NCI-H345 (cell line): ENCODE measurements at regions not wholly inside any gene's neighbourhood (a gene's known extent, or its start where the extent isn't known, plus 50 kb on each side); places are given as distances from the start of the nearest gene placed in this dataset.

Experiments used
- DNase-seq: peaks from one replicate; lab custom pipeline; 2025; lab: John Stamatoyannopoulos, UW

GRCh38 chr2:139033300-139033699 is 253.1 kb upstream of the NXPH2 start:
- DNase-seq, result no peak

GRCh38 chr2:139031722-139032121 is 251.5 kb upstream of the NXPH2 start:
- peak; percentile 13 for DNase-seq

- DNase-seq, result no peak
Measured at GRCh38 chr2:139020287-139020686, 240.1 kb upstream of the NXPH2 start.

- no peak for DNase-seq
Measured at GRCh38 chr2:139018252-139018651, 238.1 kb upstream of the NXPH2 start.

GRCh38 chr2:139007130-139007529 is 226.9 kb upstream of the NXPH2 start:
- DNase-seq, result no peak

- DNase-seq, result no peak
Measured at GRCh38 chr2:139000131-139000785, 220.1 kb upstream of the NXPH2 start.

- no peak for DNase-seq
Measured at GRCh38 chr2:138997856-138998517, 217.8 kb upstream of the NXPH2 start.

GRCh38 chr2:138997346-138997745 is 217.2 kb upstream of the NXPH2 start:
- DNase-seq, result no peak

- DNase-seq, result no peak
Measured at GRCh38 chr2:138994502-138994901, 214.3 kb upstream of the NXPH2 start.

- DNase-seq, result no peak
Measured at GRCh38 chr2:138985881-138986280, 205.7 kb upstream of the NXPH2 start.

- DNase-seq, result no peak
Measured at GRCh38 chr2:138979131-138979785, 199.1 kb upstream of the NXPH2 start.

GRCh38 chr2:138974651-138975050 is 194.5 kb upstream of the NXPH2 start:
- no peak for DNase-seq

GRCh38 chr2:138964418-138964817 is 184.2 kb upstream of the NXPH2 start:
- DNase-seq, result peak; percentile 14

- no peak for DNase-seq
Measured at GRCh38 chr2:138962686-138963085, 182.5 kb upstream of the NXPH2 start.

GRCh38 chr2:138960191-138960590 is 180.0 kb upstream of the NXPH2 start:
- no peak for DNase-seq

- DNase-seq, result no peak
Measured at GRCh38 chr2:138959031-138959430, 178.8 kb upstream of the NXPH2 start.

GRCh38 chr2:138956116-138956515 is 175.9 kb upstream of the NXPH2 start:
- no peak for DNase-seq

- no peak for DNase-seq
Measured at GRCh38 chr2:138950486-138950885, 170.3 kb upstream of the NXPH2 start.

GRCh38 chr2:138949517-138949916 is 169.3 kb upstream of the NXPH2 start:
- no peak for DNase-seq

GRCh38 chr2:138948070-138948539 is 167.9 kb upstream of the NXPH2 start:
- DNase-seq, result no peak

GRCh38 chr2:138943470-138943869 is 163.3 kb upstream of the NXPH2 start:
- DNase-seq, result no peak

- no peak for DNase-seq
Measured at GRCh38 chr2:138942466-138942865, 162.3 kb upstream of the NXPH2 start.
